HepG2 (cell line): ENCODE measurements at regions not wholly inside any gene's neighbourhood (a gene's known extent, or its start where the extent isn't known, plus 50 kb on each side); places are given as distances from the start of the nearest gene placed in this dataset.

Source experiments
- ATAC-seq: fragments of 200-7000 bp; cut with Tn5 transposase; 3 replicates; pipeline ENCODE4 v1.9.1; 2020; ENCODE audit warnings: mild to moderate bottlenecking, moderate library complexity
- BruUV-seq: library from RNA; stranded (reverse); fragments of 400-500 nt; replicated peaks from 2 replicates; lab custom pipeline; 2021; lab: Mats Ljungman, UMichigan
- CTCF ChIA-PET: fragments of 300-600 bp; formaldehyde crosslinking; extraction: SDS; loops from one replicate; lab custom pipeline; 2021; ENCODE audit warnings: low total read pairs, inconsistent platforms, low intra/inter-chr PET ratio; lab: Yijun Ruan, JAX
- POLR2A ChIA-PET: fragments of 350-600 bp; sonication (Branson Sonifier 250); formaldehyde crosslinking; loops from one replicate; lab custom pipeline; 2020; ENCODE audit warnings: antibody characterized with exemption, inconsistent platforms; lab: Yijun Ruan, JAX
- DNase-seq: peaks from one replicate; pipeline ENCODE4 v3.0.0-alpha.2; 2015; ENCODE audit warnings: low spot score
- FAIRE-seq: peaks from 3 replicates; lab custom pipeline; 2011; peaks lifted over from hg19 to GRCh38; lab: Jason Lieb, UNC
- H2AFZ ChIP-seq: one replicate; pipeline ENCODE4 v1.6.1; 2011; ENCODE audit warnings: low read length, inconsistent platforms
- H3K27ac ChIP-seq: fragments of 300-600 bp; 3 replicates; pipeline ENCODE4 v1.8.0; 2011; ENCODE audit warnings: mixed run types, mild to moderate bottlenecking, mixed read lengths, low read length, inconsistent platforms; ENCODE audit not compliant: insufficient read depth; ENCODE audit errors: extremely low read length
- H3K27me3 ChIP-seq, 2 experiments: fragments of 200-600 bp in 1 of 2; 2 replicates in 1 of 2; 3 replicates in 1 of 2; pipeline versions ENCODE4 v1.6.0 to v1.8.0; 2011; ENCODE audit warnings: low read length in 2 of 2, mild to moderate bottlenecking in 2 of 2, moderate library complexity in 2 of 2, inconsistent platforms in 1 of 2; ENCODE audit not compliant: insufficient read depth in 2 of 2, control insufficient read depth in 1 of 2
- H3K36me3 ChIP-seq, 2 experiments: fragments of 200-600 bp in 1 of 2; replicated peaks in 1 of 2; 2 replicates in 1 of 2; 3 replicates in 1 of 2; pipeline versions ENCODE4 v1.5.1 to v1.8.0; 2011; ENCODE audit warnings: low read length in 2 of 2, inconsistent platforms in 1 of 2; ENCODE audit not compliant: insufficient read depth in 2 of 2, control insufficient read depth in 1 of 2
- H3K4me1 ChIP-seq: 2 replicates; pipeline ENCODE4 v1.5.1; 2012; ENCODE audit warnings: low read length, inconsistent platforms; ENCODE audit not compliant: insufficient read depth
- H3K4me2 ChIP-seq: 2 replicates; pipeline ENCODE4 v1.6.0; 2011; ENCODE audit warnings: low read depth, low read length, inconsistent platforms
- H3K4me3 ChIP-seq, 3 experiments: fragments of 200-600 bp in 1 of 3; sonication (generic), shearing (Covaris generic) in 1 of 3; replicated peaks in 1 of 3; 2 replicates each; pipeline ENCODE4 v1.5.1; 2011 to 2016; ENCODE audit warnings: low read length in 3 of 3, inconsistent platforms in 2 of 3, low read depth in 2 of 3, mild to moderate bottlenecking in 2 of 3, control low read depth in 1 of 3, mixed read lengths in 1 of 3; ENCODE audit not compliant: insufficient read depth in 1 of 3
- H3K79me2 ChIP-seq: one replicate; pipeline ENCODE4 v1.6.1; 2011; ENCODE audit warnings: low read length, inconsistent platforms; ENCODE audit not compliant: insufficient read depth
- H3K9ac ChIP-seq: 2 replicates; pipeline ENCODE4 v1.6.0; 2011; ENCODE audit warnings: mild to moderate bottlenecking, low read depth, low read length, inconsistent platforms; ENCODE audit not compliant: insufficient read depth
- H3K9me3 ChIP-seq: 2 replicates; pipeline ENCODE4 v1.5.1; 2012; ENCODE audit warnings: mild to moderate bottlenecking, low read length
- H4K20me1 ChIP-seq: 2 replicates; pipeline ENCODE4 v1.6.0; 2011; ENCODE audit warnings: inconsistent platforms, mild to moderate bottlenecking, low read length, moderate library complexity; ENCODE audit not compliant: insufficient read depth
- CBX1 ChIP-seq: IDR thresholded peaks from one replicate; pipeline ENCODE4 v1.6.1; 2016; ENCODE audit warnings: antibody characterized with exemption, low read depth
- EED ChIP-seq: sonication (generic); formaldehyde crosslinking; IDR thresholded peaks from 2 replicates; pipeline ENCODE4 v1.5.0; 2020; ENCODE audit warnings: mild to moderate bottlenecking, missing genetic modification reagents
- GATAD1 ChIP-seq: IDR thresholded peaks from 2 replicates; pipeline ENCODE4 v1.6.1; 2016; ENCODE audit warnings: missing genetic modification reagents, missing compliant biosample characterization
- JARID2 ChIP-seq: sonication (generic); formaldehyde crosslinking; IDR thresholded peaks from 2 replicates; pipeline ENCODE4 v1.8.1; 2023; ENCODE audit warnings: missing genetic modification reagents, inconsistent platforms; ENCODE audit not compliant: insufficient replicate concordance
- MXI1 ChIP-seq: IDR thresholded peaks from 3 replicates; pipeline ENCODE4 v1.6.1; 2012; ENCODE audit warnings: low read depth, low read length, inconsistent platforms, borderline replicate concordance
- NFE2L2 ChIP-seq: fragments of 150-350 bp; IDR thresholded peaks from 2 replicates; pipeline ENCODE4 v1.6.1; 2014; ENCODE audit warnings: low read length
- PHF21A ChIP-seq: sonication (generic); formaldehyde crosslinking; IDR thresholded peaks from 2 replicates; pipeline ENCODE4 v1.5.0; 2020; ENCODE audit warnings: mild to moderate bottlenecking, missing genetic modification reagents
- RBM39 ChIP-seq: fragments of 200-400 bp; formaldehyde crosslinking; IDR thresholded peaks from one replicate; pipeline ENCODE4 v1.6.1; 2018; ENCODE audit warnings: antibody characterized with exemption, mild to moderate bottlenecking, low read depth, low read length; ENCODE audit not compliant: poor library complexity, severe bottlenecking
- STAT5B ChIP-seq: sonication (generic); formaldehyde crosslinking; IDR thresholded peaks from 2 replicates; pipeline ENCODE4 v1.4.0; 2020; ENCODE audit warnings: missing genetic modification reagents
- ZMYM4 ChIP-seq: sonication (generic); formaldehyde crosslinking; IDR thresholded peaks from 2 replicates; pipeline ENCODE4 v1.8.1; 2023; ENCODE audit warnings: mild to moderate bottlenecking, missing genetic modification reagents
- ZNF570 ChIP-seq: sonication (generic); formaldehyde crosslinking; IDR thresholded peaks from 2 replicates; pipeline ENCODE4 v1.4.0; 2020; ENCODE audit warnings: mild to moderate bottlenecking, missing genetic modification reagents, borderline replicate concordance
- ZNF891 ChIP-seq: sonication (generic); formaldehyde crosslinking; IDR thresholded peaks from 2 replicates; pipeline ENCODE4 v1.5.0; 2020; ENCODE audit warnings: mild to moderate bottlenecking, missing genetic modification reagents
- WGBS: methylation state at CpG from one replicate; pipeline ENCODE4 v1.1.6; 2017; ENCODE audit warnings: low lambda C conversion rate; 5-methylcytosine and 5-hydroxymethylcytosine counted together
- in situ Hi-C: cut with HindIII; loops from 2 replicates; pipeline ENCODE4 v1.10.0; 2017; ENCODE audit warnings: low pct_unique_long_range_greater_than_20kb; ENCODE audit not compliant: extremely low pct_ligation_motif_present
- intact Hi-C: fragments of 100-400 bp; cut with micrococcal nuclease; formaldehyde crosslinking; loops from one replicate; pipeline ENCODE4 v1.10.0; 2022; ENCODE audit not compliant: unreplicated experiment
- TF ChIP-seq, protein P1 (sequence below): sonication (generic); formaldehyde crosslinking; IDR thresholded peaks from 2 replicates; pipeline ENCODE4 v1.8.0; 2022; ENCODE audit warnings: mild to moderate bottlenecking, missing genetic modification reagents; ENCODE audit not compliant: insufficient replicate concordance

DNA sequence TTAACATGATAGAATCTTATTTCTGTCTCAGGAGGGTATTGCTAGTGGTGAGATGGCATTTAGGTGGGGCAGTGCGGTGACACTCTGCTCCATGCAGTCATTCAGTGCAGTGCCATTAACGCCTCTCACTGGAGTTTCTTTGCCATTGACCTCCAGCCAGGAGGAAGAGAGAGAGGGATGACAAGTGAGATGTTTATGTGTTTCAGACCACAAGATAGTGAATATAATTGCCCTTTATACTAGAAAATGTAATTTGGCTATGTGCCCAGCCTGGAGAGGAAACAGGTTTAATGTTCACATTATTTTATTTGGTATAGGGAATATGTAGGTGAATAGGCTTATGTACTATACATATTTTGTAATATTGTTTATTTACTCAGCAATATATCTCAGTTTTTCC is 84.5 kb downstream of the ZIC1 start:
- POLR2A ChIA-PET: no interaction called here
- FAIRE-seq: no peak
- TF ChIP-seq MXI1: no peak
- TF ChIP-seq, all 625 proteins: peak for 0

DNA sequence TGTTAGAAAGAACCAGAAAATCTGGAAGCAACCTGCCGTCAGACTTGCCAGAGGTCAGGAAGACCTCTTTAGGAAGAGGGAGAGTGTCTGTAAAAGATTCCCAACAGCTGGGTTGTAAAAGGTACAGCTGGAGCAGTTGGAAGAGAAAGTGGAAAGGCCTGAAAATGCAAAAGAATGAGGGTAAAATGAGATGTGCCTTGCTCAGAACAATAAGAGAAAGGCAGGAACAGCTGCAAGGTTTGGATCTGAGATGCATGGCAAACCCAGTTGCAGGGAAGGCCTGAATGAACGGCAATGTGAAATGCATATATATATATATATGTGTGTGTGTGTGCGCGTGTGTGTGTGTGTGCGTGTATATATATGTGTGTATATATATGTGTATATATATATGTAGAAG is 88.1 kb downstream of the ZIC1 start:
- TF ChIP-seq, protein P1, sequence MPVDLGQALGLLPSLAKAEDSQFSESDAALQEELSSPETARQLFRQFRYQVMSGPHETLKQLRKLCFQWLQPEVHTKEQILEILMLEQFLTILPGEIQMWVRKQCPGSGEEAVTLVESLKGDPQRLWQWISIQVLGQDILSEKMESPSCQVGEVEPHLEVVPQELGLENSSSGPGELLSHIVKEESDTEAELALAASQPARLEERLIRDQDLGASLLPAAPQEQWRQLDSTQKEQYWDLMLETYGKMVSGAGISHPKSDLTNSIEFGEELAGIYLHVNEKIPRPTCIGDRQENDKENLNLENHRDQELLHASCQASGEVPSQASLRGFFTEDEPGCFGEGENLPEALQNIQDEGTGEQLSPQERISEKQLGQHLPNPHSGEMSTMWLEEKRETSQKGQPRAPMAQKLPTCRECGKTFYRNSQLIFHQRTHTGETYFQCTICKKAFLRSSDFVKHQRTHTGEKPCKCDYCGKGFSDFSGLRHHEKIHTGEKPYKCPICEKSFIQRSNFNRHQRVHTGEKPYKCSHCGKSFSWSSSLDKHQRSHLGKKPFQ (CRISPR knock-in tag): no peak
- TF ChIP-seq GATAD1 (CRISPR knock-in tag) (no peak), JARID2 (CRISPR knock-in tag) (no peak), CBX1 (no peak), ZNF891 (CRISPR knock-in tag) (no peak), ZNF570 (CRISPR knock-in tag) (no peak), PHF21A (no peak), EED (CRISPR knock-in tag) (no peak), RBM39 (no peak), ZMYM4 (CRISPR knock-in tag) (no peak), STAT5B (CRISPR knock-in tag) (no peak), NFE2L2 (no peak)
- TF ChIP-seq, all 625 proteins: peak for 0
- no peak overlapping the region for H2AFZ ChIP-seq
- no peaks in the 10 kb centered on the region for H3K4me1 ChIP-seq
- no peaks in the 10 kb centered on the region for H3K27me3 ChIP-seq
- no TSS peak for BruUV-seq
- FAIRE-seq (no peak), ATAC-seq (no peak), DNase-seq (no peak)
- H3K79me2 ChIP-seq: no peaks in the 10 kb centered on the region
- no peaks in the 10 kb centered on the region for H3K9me3 ChIP-seq
- no peak overlapping the region for H3K4me3 ChIP-seq
- ChIA-PET CTCF (no interaction called here), POLR2A (no interaction called here)
- no peaks in the 10 kb centered on the region for H4K20me1 ChIP-seq
- H3K36me3 ChIP-seq: no peaks in the 10 kb centered on the region
- in situ Hi-C loops (no loop called here), intact Hi-C loops (no loop called here)
- H3K9ac ChIP-seq: no peak overlapping the region
- no peak overlapping the region for H3K27ac ChIP-seq
- no peak overlapping the region for H3K4me2 ChIP-seq
- 37% methylated on average over 5 of the region's 5 CpGs for WGBS

More for the DNA sequence above, 84.5 kb downstream of the ZIC1 start:
- WGBS: 16% methylated on average over 2 of the region's 2 CpGs
- no peak for DNase-seq
- Histone ChIP-seq H3K27ac (no peak overlapping the region), H3K9me3 (no peaks in the 10 kb centered on the region), H3K9ac (no peak overlapping the region), H4K20me1 (no peaks in the 10 kb centered on the region), H3K27me3 (no peaks in the 10 kb centered on the region), H3K4me1 (no peaks in the 10 kb centered on the region), H2AFZ (no peak overlapping the region), H3K4me2 (no peak overlapping the region), H3K79me2 (no peaks in the 10 kb centered on the region), H3K36me3 (no peaks in the 10 kb centered on the region), H3K4me3 (no peak overlapping the region)
- no TSS peak for BruUV-seq
- CTCF ChIA-PET: no interaction called here
- in situ Hi-C loops: no loop called here
- no peak for ATAC-seq
- intact Hi-C loops: no loop called here
